Gastrocnemius medialis (tissue), 4 donors: ENCODE measurements at regions not wholly inside any gene's neighbourhood (a gene's known extent, or its start where the extent isn't known, plus 50 kb on each side); places are given as distances from the start of the nearest gene placed in this dataset.

Experiments
- POLR2A ChIP-seq, 2 donors: fragments of 450-650 bp; IDR thresholded peaks; one replicate each; pipeline ENCODE4 v1.6.1; 2017; ENCODE audit warnings: antibody characterized with exemption in 2 of 2, mild to moderate bottlenecking in 2 of 2, moderate library complexity in 2 of 2
- TF ChIP-seq, protein P1 (sequence below), 5 experiments: fragments of 450-650 bp in 3 of 5; fragments of 200-600 bp in 2 of 5; sonication (generic) in 2 of 5; IDR thresholded peaks in 4 of 5; conservative IDR thresholded peaks in 1 of 5; 1 replicate in 4 of 5; 2 replicates in 1 of 5; pipeline ENCODE4 v1.5.1; 2016 to 2019; ENCODE audit warnings: antibody characterized with exemption in 5 of 5, mild to moderate bottlenecking in 3 of 5, moderate library complexity in 3 of 5

DNA sequence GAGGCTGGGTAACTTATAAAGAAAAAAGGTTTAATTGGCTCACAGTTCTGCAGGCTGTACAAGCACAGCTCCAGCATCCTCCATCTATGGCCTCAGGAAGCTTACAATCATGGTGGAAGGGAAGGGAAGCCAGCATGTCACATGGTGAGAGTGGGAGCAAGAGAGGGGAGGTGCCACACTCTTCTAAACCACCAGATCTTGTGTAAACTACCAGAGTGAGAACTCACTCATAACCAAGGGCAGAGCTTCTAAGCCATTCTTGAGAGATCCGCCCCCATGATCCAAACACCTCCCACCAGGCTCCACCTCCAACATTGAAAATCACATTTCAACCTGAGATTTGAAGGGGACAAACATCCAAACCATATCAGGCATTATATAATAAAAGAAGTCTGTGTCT, 121.6 kb upstream of the CDC42EP3 start:
- TF ChIP-seq, protein P1, sequence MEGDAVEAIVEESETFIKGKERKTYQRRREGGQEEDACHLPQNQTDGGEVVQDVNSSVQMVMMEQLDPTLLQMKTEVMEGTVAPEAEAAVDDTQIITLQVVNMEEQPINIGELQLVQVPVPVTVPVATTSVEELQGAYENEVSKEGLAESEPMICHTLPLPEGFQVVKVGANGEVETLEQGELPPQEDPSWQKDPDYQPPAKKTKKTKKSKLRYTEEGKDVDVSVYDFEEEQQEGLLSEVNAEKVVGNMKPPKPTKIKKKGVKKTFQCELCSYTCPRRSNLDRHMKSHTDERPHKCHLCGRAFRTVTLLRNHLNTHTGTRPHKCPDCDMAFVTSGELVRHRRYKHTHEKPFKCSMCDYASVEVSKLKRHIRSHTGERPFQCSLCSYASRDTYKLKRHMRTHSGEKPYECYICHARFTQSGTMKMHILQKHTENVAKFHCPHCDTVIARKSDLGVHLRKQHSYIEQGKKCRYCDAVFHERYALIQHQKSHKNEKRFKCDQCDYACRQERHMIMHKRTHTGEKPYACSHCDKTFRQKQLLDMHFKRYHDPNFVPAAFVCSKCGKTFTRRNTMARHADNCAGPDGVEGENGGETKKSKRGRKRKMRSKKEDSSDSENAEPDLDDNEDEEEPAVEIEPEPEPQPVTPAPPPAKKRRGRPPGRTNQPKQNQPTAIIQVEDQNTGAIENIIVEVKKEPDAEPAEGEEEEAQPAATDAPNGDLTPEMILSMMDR (IDR thresholded peaks at IDR 0.05 in 4 of 5, conservative IDR thresholded peaks at IDR 0.05 in 1 of 5): no peak
- TF ChIP-seq POLR2A (IDR thresholded peaks at IDR 0.05): no peak
